Loucy (cell line): ENCODE measurements at regions not wholly inside any gene's neighbourhood (a gene's known extent, or its start where the extent isn't known, plus 50 kb on each side); places are given as distances from the start of the nearest gene placed in this dataset.

Source experiments
- H2AFZ ChIP-seq: fragments of 200-600 bp; sonication (generic); 2 replicates; pipeline ENCODE4 v1.6.0; 2016; ENCODE audit warnings: antibody characterized with exemption, mild to moderate bottlenecking, low read length, moderate library complexity
- H3F3A ChIP-seq: fragments of 200-600 bp; 2 replicates; pipeline ENCODE4 v1.6.0; 2016; ENCODE audit warnings: antibody characterized with exemption, low read depth, mild to moderate bottlenecking
- H3K27me3 ChIP-seq: fragments of 200-600 bp; sonication (generic); 2 replicates; pipeline ENCODE4 v1.6.1; 2014; ENCODE audit warnings: low read length, mild to moderate bottlenecking; ENCODE audit not compliant: insufficient read depth, poor library complexity, severe bottlenecking
- H3K36me3 ChIP-seq: fragments of 200-600 bp; sonication (generic); 2 replicates; pipeline ENCODE4 v1.6.1; 2016; ENCODE audit warnings: low read length; ENCODE audit not compliant: insufficient read depth
- H3K4me1 ChIP-seq: fragments of 200-600 bp; sonication (generic); 2 replicates; pipeline ENCODE4 v1.5.1; 2014; ENCODE audit warnings: low read length, mild to moderate bottlenecking; ENCODE audit not compliant: insufficient read depth, poor library complexity, severe bottlenecking
- H3K4me2 ChIP-seq: fragments of 200-600 bp; sonication (generic); 2 replicates; pipeline ENCODE4 v1.6.0; 2014; ENCODE audit warnings: antibody characterized with exemption, low read length, low read depth, mild to moderate bottlenecking; ENCODE audit not compliant: poor library complexity, severe bottlenecking
- H3K4me3 ChIP-seq: fragments of 200-600 bp; sonication (generic); 2 replicates; pipeline ENCODE4 v1.5.1; 2014; ENCODE audit warnings: low read length, mild to moderate bottlenecking, mixed read lengths; ENCODE audit not compliant: poor library complexity, severe bottlenecking
- H3K79me2 ChIP-seq: fragments of 200-600 bp; sonication (generic); 2 replicates; pipeline ENCODE4 v1.6.1; 2014; ENCODE audit warnings: low read length; ENCODE audit not compliant: insufficient read depth
- H3K9ac ChIP-seq: fragments of 200-600 bp; sonication (generic); 2 replicates; pipeline ENCODE4 v1.6.0; 2014; ENCODE audit warnings: mild to moderate bottlenecking, low read depth, low read length, moderate library complexity; ENCODE audit not compliant: poor library complexity, severe bottlenecking
- H3K9me2 ChIP-seq: fragments of 200-600 bp; sonication (generic); replicated peaks from 2 replicates; pipeline ENCODE4 v1.6.1; 2016; ENCODE audit warnings: low read depth, low read length, mixed read lengths
- H3K9me3 ChIP-seq: fragments of 200-600 bp; sonication (generic); 2 replicates; pipeline ENCODE4 v1.6.1; 2014; ENCODE audit warnings: mild to moderate bottlenecking, antibody characterized with exemption, low read length, low read depth; ENCODE audit not compliant: insufficient read depth
- H4K20me1 ChIP-seq: fragments of 200-600 bp; sonication (generic); 2 replicates; pipeline ENCODE4 v1.6.0; 2014; ENCODE audit warnings: antibody characterized with exemption, low read length, mild to moderate bottlenecking; ENCODE audit not compliant: insufficient read depth, poor library complexity, severe bottlenecking
- EZH2phosphoT487 ChIP-seq: fragments of 200-600 bp; IDR thresholded peaks from 2 replicates; pipeline ENCODE4 v1.6.1; 2018; ENCODE audit warnings: antibody characterized with exemption, mild to moderate bottlenecking, moderate library complexity, borderline replicate concordance
- TF ChIP-seq, protein P1 (sequence below): fragments of 200-600 bp; sonication (generic); conservative IDR thresholded peaks from 2 replicates; pipeline ENCODE4 v1.5.1; 2014; ENCODE audit warnings: mild to moderate bottlenecking, antibody characterized with exemption, low read length

DNA sequence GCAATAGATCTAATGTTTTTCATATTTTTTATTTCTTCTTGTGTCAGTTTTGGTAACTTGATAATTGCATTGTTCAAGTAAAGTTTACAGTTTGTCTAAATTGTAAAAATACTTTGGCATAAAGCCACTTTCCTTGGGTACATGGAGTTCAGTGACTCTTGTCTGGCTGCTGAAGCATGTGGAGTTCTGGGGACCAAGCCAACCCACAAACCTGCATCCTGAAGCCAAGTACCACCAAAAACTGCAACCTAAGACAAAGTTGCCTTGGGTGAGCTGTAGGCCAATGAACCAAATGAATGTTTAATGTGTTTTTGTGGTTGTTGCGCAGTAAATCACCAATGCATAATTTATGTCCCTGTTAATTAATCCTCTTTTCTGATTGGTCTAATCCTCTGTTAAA lies 872.6 kb downstream of the BCL11A start:
- no peak for TF ChIP-seq EZH2phosphoT487
- TF ChIP-seq, protein P1, sequence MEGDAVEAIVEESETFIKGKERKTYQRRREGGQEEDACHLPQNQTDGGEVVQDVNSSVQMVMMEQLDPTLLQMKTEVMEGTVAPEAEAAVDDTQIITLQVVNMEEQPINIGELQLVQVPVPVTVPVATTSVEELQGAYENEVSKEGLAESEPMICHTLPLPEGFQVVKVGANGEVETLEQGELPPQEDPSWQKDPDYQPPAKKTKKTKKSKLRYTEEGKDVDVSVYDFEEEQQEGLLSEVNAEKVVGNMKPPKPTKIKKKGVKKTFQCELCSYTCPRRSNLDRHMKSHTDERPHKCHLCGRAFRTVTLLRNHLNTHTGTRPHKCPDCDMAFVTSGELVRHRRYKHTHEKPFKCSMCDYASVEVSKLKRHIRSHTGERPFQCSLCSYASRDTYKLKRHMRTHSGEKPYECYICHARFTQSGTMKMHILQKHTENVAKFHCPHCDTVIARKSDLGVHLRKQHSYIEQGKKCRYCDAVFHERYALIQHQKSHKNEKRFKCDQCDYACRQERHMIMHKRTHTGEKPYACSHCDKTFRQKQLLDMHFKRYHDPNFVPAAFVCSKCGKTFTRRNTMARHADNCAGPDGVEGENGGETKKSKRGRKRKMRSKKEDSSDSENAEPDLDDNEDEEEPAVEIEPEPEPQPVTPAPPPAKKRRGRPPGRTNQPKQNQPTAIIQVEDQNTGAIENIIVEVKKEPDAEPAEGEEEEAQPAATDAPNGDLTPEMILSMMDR = no peak
- H4K20me1 ChIP-seq = no peaks in the 10 kb centered on the region
- H3K36me3 ChIP-seq = no peaks in the 10 kb centered on the region
- H3K9me3 ChIP-seq = no peaks in the 10 kb centered on the region
- no peaks in the 10 kb centered on the region for H3K27me3 ChIP-seq
- no peak overlapping the region for H3K9ac ChIP-seq
- no peaks in the 10 kb centered on the region for H3K79me2 ChIP-seq
- no peak overlapping the region for H3K4me2 ChIP-seq
- H2AFZ ChIP-seq = no peak overlapping the region
- no peak overlapping the region for H3K4me3 ChIP-seq
- H3F3A ChIP-seq = no peaks in the 10 kb centered on the region
- no peaks in the 10 kb centered on the region for H3K9me2 ChIP-seq
- no peaks in the 10 kb centered on the region for H3K4me1 ChIP-seq

DNA sequence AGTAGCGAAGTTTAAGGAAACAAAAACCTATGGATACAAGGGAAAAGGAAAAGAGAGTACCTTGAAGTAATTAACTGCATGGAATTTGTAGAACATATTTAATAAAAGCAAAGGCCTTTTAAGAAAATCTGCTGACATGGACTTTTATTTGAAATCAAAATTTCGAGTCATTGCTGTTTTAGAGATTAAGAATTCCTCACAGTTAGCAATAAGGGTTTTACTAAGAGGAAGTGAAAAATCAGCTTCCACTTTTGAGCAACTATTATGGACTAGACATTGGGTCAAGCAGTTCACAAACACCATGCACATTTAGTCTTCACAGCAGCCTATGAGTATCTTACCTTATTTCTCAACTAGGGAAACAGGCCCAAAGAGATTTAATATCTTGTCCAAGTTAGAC lies 876.3 kb downstream of the BCL11A start:
- no peaks in the 10 kb centered on the region for H3K9me3 ChIP-seq
- no peak overlapping the region for H2AFZ ChIP-seq
- H3K4me2 ChIP-seq = no peak overlapping the region
- H4K20me1 ChIP-seq = no peaks in the 10 kb centered on the region
- no peaks in the 10 kb centered on the region for H3K79me2 ChIP-seq
- H3F3A ChIP-seq = no peaks in the 10 kb centered on the region
- no peaks in the 10 kb centered on the region for H3K9me2 ChIP-seq
- H3K27me3 ChIP-seq = no peaks in the 10 kb centered on the region
- no peaks in the 10 kb centered on the region for H3K36me3 ChIP-seq
- TF ChIP-seq, protein P1 = no peak
- no peak for TF ChIP-seq EZH2phosphoT487
- H3K4me1 ChIP-seq = no peaks in the 10 kb centered on the region
- H3K9ac ChIP-seq = no peak overlapping the region
- H3K4me3 ChIP-seq = no peak overlapping the region

DNA sequence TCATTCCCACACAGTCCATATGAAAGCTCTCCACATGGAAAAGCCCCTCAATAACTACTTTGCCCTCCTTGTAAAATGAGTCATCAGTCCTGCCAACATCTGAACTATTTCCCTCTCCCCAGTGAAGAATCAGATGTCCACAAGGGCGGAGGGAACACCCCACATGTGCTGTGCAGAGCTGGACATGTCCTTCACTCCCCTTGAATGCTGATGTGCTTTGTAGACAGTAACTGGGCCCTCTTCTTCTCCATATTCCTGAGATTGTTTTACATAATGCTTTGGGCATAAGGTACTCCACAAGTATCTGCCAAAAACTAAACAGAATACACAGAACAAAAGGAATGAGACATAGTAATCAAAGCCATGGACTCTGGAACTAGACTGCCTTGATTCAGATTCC lies 879.4 kb downstream of the BCL11A start:
- Histone ChIP-seq H3K36me3 (no peaks in the 10 kb centered on the region), H3K9me3 (no peaks in the 10 kb centered on the region), H3K4me2 (no peak overlapping the region), H3K4me1 (no peaks in the 10 kb centered on the region), H3K9me2 (no peaks in the 10 kb centered on the region), H3F3A (no peaks in the 10 kb centered on the region), H4K20me1 (no peaks in the 10 kb centered on the region), H3K79me2 (no peaks in the 10 kb centered on the region), H3K27me3 (no peaks in the 10 kb centered on the region), H3K4me3 (no peak overlapping the region), H2AFZ (no peak overlapping the region), H3K9ac (no peak overlapping the region)
- TF ChIP-seq, protein P1 = no peak
- no peak for TF ChIP-seq EZH2phosphoT487
